Peyer's patch (tissue), 4 donors: ENCODE measurements at regions not wholly inside any gene's neighbourhood (a gene's known extent, or its start where the extent isn't known, plus 50 kb on each side); places are given as distances from the start of the nearest gene placed in this dataset.

Experiments
- CTCF ChIP-seq, 6 experiments: fragments of 450-650 bp in 4 of 6; fragments of 200-600 bp in 2 of 6; sonication (generic) in 1 of 6; IDR thresholded peaks; one replicate each; pipeline ENCODE4 v1.5.1; 2017 to 2019; ENCODE audit warnings: antibody characterized with exemption in 6 of 6, mild to moderate bottlenecking in 3 of 6, moderate library complexity in 1 of 6
- POLR2A ChIP-seq, 2 donors: fragments of 450-650 bp; IDR thresholded peaks; one replicate each; pipeline ENCODE4 v1.5.1; 2017; ENCODE audit warnings: antibody characterized with exemption in 2 of 2, mild to moderate bottlenecking in 2 of 2, moderate library complexity in 2 of 2

- no peak for TF ChIP-seq CTCF (IDR thresholded peaks at IDR 0.05)
- TF ChIP-seq POLR2A (IDR thresholded peaks at IDR 0.05) = no peak
Measured at GRCh38 chr4:11746734-11747133, 318.0 kb upstream of the HS3ST1 start.
